HG03045 (cell line): ENCODE measurements at regions not wholly inside any gene's neighbourhood (a gene's known extent, or its start where the extent isn't known, plus 50 kb on each side); places are given as distances from the start of the nearest gene placed in this dataset.

Experiments used
- ATAC-seq: cut with Tn5 transposase; IDR thresholded peaks from one replicate; pipeline ENCODE4 v1.9.1; 2021; ENCODE audit warnings: mild to moderate bottlenecking, moderate library complexity; ENCODE audit not compliant: unreplicated experiment

DNA sequence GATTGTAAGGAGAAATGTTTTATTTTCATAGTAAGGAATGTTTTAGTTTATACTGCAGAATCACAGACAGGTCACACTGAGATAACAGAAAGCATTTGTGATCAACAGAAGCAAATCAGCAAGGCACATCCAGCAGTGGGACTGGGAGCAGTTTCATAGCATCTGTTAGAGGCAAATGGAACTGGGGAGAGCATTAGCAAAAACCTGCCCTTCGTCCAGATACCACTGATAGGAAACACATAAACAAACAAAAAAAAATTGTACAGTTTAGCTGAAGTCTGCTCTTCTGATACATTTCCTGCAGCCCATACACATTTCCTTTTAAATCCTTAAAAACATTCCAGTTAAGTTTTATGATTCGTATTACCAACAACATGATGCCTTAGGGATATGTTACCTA, 374.3 kb downstream of the PCDH7 start:
- ATAC-seq, result no peak

GRCh38 chr4:31097999-31098398, 377.8 kb downstream of the PCDH7 start:
- no peak for ATAC-seq

DNA sequence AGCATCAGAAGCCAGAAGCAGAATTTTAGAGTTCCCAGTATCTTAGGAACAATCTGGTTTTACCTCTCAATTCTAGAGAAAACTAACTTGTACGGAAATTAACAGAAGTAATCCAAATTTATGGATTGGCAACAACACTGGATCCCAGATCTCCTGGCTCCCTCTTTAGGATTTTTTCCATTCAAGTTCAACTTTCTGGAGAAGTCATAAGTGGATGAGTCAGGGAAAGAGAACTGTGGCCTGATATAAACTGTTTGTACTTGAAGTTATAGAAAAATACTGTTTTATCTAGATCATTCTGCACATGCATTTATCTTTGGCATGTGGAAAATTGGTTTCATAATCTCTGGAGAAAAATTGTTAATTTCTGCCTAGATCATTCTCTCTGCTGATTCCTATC, 380.4 kb downstream of the PCDH7 start:
- no peak for ATAC-seq

DNA sequence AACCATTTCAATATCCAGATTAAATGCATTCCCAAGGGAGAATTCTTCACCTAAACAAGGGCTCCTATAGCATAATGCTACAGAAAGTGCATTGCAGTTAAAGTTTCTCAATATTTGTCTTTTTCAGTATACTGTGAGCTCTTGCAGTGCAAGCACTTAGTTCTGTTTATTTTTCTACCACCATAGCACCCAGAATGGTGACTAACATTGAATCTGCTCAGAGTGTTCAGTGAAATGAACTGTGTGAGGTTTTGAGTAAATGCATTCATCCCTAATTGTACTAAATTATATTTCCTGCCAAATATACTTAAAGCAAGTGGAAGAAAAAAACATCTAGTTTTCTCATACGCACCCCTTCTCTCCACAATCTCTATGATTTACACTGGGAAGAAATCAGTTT, 383.9 kb downstream of the PCDH7 start:
- ATAC-seq, result no peak

GRCh38 chr4:31104577-31104976, 384.4 kb downstream of the PCDH7 start:
- ATAC-seq, result no peak

GRCh38 chr4:31106419-31106818, 386.2 kb downstream of the PCDH7 start:
- no peak for ATAC-seq

DNA sequence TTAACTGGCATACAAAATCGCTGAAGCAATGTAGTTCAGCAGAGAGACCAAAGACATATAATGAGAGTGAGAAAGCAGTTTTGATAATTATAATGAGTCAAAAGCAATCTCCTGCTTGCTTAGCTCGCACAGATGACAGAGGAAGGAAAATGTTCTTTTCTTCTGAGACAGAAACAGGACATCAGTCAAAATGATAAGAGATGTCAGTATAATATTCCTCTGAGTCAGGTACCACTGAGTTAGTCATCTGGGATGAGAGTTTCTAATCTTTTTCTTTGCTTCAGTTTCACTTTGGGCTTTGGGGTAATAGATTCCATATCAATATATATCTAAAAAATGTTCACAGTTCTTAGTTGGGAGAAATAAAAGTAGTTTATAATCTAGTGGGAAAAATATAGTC, 387.2 kb downstream of the PCDH7 start:
- ATAC-seq, result no peak

DNA sequence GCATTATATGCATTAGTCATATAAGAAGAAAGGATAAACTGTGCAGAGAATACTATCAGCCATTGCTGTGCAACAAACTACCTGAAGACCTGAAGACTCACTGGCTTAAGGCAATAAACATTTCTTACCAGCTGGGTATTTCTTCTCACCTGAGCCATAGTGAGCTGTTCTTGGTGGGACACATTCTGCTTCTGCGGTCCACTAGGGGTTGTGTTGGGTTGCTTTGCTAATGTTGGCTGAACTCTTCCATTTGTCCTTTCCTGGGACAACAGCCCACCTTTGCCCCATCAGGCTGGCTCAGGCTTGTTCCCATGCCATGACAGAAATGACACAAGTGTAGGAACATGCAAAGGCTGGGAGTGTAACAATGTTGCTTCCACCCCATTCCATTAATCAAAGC, 388.6 kb downstream of the PCDH7 start:
- no peak for ATAC-seq

GRCh38 chr4:31111790-31112189, 391.6 kb downstream of the PCDH7 start:
- ATAC-seq, result no peak

GRCh38 chr4:31114816-31115215, 394.6 kb downstream of the PCDH7 start:
- ATAC-seq, result no peak

GRCh38 chr4:31124008-31124585, 403.9 kb downstream of the PCDH7 start:
- ATAC-seq, result no peak

DNA sequence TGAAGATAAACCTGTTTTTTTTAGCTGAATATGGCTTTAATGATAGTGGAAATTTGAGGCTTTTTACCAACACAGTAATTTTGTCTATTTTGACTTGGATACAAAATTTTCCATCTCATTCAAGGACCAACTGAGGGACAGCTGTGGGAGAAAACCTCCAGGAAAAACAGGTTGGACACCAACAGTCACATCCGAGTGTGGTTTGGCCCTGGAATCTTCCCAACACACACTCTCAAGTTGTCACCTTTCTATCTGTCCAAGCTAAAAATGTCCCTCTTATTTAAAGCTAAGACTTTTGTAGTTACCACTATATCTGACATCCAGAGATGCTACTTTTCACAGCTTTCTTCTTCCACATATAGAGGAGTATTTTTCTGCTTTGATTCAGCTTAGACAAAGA, 404.9 kb downstream of the PCDH7 start:
- ATAC-seq, result no peak

- ATAC-seq, result no peak
These were observed 405.3 kb downstream of the PCDH7 start for GRCh38 chr4:31125496-31125895.

DNA sequence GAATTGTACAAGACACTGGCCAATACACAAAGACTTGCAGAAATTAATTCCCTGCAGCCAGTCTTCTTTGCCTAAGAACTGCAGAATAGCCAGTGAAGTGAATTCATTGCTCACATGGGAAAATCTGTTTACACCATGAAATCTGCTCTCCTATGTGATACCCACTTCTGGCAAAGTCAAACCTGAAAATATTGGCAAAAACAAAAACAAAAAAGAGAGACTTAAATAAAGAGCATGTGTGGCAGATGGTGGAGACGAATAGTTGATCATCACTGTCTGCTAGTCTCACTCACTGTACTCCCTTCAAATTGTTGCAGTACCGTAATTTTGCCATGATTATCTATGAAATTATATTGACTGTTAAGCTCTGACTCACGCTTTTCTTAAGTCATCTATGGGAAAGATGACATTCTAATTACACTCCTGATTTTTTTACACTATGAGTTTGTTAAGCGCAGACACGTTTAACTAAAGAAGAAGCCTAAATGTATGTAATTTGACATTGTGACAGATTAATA, 406.8 kb downstream of the PCDH7 start:
- no peak for ATAC-seq

GRCh38 chr4:31130930-31131329, 410.8 kb downstream of the PCDH7 start:
- no peak for ATAC-seq

DNA sequence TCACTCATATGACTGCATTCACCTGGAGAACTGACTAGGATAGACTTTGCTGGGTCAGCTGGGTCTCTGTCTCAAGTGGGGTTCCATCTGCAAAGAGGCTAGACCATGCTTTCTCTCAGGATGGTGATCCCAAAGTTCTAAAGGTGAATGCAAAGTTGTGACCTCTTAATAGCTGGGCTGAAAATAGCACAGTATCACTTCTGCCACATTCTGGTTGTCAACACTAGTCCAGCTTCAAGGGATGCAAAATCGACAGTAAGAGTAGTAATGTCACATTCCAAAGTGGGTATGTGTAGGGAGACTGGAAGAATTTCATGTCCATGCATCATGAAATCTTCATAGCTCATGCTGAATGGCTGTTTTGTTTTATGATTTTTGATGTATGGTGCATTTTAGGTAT, 414.6 kb downstream of the PCDH7 start:
- ATAC-seq, result no peak

DNA sequence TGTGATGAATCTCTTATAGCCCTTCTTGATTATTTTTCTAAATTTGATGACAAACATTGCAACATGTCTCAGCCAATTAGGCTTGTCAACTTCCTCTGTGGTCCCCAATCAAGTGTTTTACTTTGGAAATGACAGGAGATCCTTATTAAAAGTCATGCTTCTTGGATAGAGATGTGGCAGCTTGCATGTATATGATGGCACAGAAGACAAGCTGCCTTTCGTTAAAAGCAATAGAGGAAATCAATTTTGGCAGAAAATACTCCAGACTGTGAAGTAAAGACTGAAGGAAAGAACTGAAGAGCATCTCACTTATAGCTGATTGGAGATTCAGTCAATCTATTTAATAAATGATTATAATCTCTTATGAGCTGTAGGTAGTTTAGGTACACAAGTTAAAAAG, 419.6 kb downstream of the PCDH7 start:
- ATAC-seq, result no peak

GRCh38 chr4:31141095-31141831, 421.1 kb downstream of the PCDH7 start:
- ATAC-seq, result no peak

- no peak for ATAC-seq
These were observed 421.6 kb downstream of the PCDH7 start for GRCh38 chr4:31141832-31142142.

- no peak for ATAC-seq
These were observed 426.2 kb downstream of the PCDH7 start for GRCh38 chr4:31146366-31146765.

- no peak for ATAC-seq
These were observed 428.8 kb downstream of the PCDH7 start for GRCh38 chr4:31148990-31149389.

GRCh38 chr4:31156221-31156620, 436.1 kb downstream of the PCDH7 start:
- no peak for ATAC-seq

DNA sequence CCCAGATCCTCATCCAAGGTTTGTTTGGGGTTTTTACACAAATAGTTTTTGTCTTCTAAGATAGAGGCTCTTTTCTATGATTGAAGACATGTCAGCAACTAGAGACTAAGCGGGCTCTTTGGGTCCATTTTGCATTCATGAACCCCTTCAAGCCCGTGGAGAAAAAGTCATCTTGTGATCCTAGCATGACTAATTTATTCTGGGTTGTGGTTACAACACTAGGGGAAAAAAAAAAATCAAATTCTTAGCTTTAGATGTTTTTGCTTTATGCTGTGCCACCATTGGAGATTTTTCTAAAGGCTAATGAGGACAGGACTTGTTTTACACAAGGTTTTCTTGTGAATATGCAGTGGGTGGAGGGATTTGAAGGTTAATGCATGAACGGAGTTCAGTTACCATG, 440.0 kb downstream of the PCDH7 start:
- no peak for ATAC-seq
